Cardiac muscle cell (in vitro differentiated cells and primary cell): ENCODE measurements at regions not wholly inside any gene's neighbourhood (a gene's known extent, or its start where the extent isn't known, plus 50 kb on each side); places are given as distances from the start of the nearest gene placed in this dataset.
"Not testable (repeated sequence)": the region's sequence is repeated elsewhere in the genome, so short reads cannot be mapped to it uniquely, and the experiment has no call there.

Source experiments
- DNase-seq, 2 donors: peaks; one replicate each; pipeline versions ENCODE4 v3.0.0 to v3.0.0-alpha.2; 2010 to 2017; ENCODE audit warnings: low read depth in 1 of 2, low spot score in 1 of 2
- H3K27ac ChIP-seq: fragments of 200-600 bp; sonication (generic); 2 replicates; pipeline ENCODE4 v1.5.1; 2016
- H3K27me3 ChIP-seq: fragments of 200-600 bp; sonication (generic); 2 replicates; pipeline ENCODE4 v1.6.0; 2016; ENCODE audit warnings: control low read depth
- H3K36me3 ChIP-seq: fragments of 200-600 bp; sonication (generic); 2 replicates; pipeline ENCODE4 v1.5.1; 2016; ENCODE audit warnings: control low read depth
- H3K4me1 ChIP-seq: fragments of 200-600 bp; sonication (generic); 2 replicates; pipeline ENCODE4 v1.8.1; 2017; ENCODE audit warnings: low read depth, mild to moderate bottlenecking, mixed run types
- H3K4me3 ChIP-seq: fragments of 200-600 bp; sonication (generic); 2 replicates; pipeline ENCODE4 v1.5.1; 2016; ENCODE audit warnings: mild to moderate bottlenecking
- H3K9me3 ChIP-seq: fragments of 200-600 bp; sonication (generic); 2 replicates; pipeline ENCODE4 v1.5.1; 2017; ENCODE audit warnings: low read depth, mild to moderate bottlenecking, control low read depth
- TF ChIP-seq, protein P1 (sequence below): IDR thresholded peaks from 2 replicates; pipeline ENCODE4 v1.5.1; 2012; ENCODE audit warnings: low read depth, mild to moderate bottlenecking, low read length

DNA sequence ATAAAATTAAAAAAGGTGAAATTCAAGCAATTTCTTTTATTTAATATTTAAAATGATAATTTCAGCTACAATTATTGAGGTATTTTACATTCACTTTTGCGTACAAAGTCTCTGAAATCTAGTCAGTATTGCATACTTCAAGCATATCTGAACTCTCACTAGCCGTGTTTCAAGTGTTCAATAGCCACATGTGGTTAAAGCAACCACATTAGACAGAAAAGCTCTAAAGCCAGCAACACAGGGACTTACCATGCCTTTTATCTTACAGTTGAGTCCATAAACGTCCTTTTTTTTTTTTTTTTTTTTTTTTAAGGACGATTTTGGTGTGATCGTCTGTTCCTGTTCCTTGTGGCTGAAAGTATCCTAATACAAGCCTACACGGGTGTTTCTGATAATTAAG is 257.0 kb upstream of the RGMA start:
- no peaks in the 10 kb centered on the region for H3K36me3 ChIP-seq
- no peaks in the 10 kb centered on the region for H3K9me3 ChIP-seq
- TF ChIP-seq, protein P1, sequence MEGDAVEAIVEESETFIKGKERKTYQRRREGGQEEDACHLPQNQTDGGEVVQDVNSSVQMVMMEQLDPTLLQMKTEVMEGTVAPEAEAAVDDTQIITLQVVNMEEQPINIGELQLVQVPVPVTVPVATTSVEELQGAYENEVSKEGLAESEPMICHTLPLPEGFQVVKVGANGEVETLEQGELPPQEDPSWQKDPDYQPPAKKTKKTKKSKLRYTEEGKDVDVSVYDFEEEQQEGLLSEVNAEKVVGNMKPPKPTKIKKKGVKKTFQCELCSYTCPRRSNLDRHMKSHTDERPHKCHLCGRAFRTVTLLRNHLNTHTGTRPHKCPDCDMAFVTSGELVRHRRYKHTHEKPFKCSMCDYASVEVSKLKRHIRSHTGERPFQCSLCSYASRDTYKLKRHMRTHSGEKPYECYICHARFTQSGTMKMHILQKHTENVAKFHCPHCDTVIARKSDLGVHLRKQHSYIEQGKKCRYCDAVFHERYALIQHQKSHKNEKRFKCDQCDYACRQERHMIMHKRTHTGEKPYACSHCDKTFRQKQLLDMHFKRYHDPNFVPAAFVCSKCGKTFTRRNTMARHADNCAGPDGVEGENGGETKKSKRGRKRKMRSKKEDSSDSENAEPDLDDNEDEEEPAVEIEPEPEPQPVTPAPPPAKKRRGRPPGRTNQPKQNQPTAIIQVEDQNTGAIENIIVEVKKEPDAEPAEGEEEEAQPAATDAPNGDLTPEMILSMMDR, result no peak
- H3K27me3 ChIP-seq, result peaks cover 16% of the 10 kb centered on the region
- H3K4me1 ChIP-seq, result no peaks in the 10 kb centered on the region
- no peak overlapping the region for H3K27ac ChIP-seq
- DNase-seq, result no peak
- H3K4me3 ChIP-seq, result no peak overlapping the region

DNA sequence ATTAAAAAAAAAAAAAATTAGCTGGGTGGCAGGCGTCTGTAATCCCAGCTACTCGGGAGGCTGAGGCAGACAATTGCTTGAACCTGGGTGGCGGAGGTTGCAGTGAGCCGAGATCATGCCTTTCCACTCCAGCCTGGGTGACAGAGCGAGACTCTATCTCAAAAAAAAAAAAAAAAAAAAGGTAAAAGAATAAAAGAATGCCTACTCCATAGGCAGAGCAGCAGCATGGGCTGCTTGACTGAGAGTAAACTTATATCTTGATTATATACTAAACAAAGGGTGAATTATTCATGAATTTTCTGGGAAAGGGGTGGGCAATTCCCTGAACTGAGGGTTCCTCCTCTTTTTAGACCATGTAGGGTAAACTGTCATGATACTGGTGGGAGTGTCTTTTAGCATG is 254.4 kb upstream of the RGMA start:
- peaks cover 12% of the 10 kb centered on the region for H3K27me3 ChIP-seq
- H3K4me1 ChIP-seq, H3K27ac ChIP-seq, H3K9me3 ChIP-seq, H3K36me3 ChIP-seq, H3K4me3 ChIP-seq, DNase-seq: not testable (repeated sequence)

DNA sequence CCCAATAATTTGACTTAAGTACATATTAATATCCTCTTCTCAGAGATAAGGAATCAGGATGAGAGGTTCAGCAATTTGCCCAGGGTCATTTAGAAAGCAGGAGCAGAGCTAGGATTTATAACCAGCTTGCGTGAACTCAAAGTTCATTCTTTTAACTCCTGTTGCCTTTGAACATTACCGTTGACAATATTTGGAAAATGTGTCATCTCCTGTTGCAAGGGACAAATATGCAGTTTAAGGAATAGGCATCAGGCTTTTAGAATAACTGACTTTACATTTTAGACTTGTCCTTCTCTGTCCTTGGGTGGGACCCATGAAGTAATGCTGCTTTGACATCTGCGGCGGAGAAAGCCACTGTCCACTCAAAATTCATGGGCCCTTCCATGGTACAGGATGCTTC is 252.2 kb upstream of the RGMA start:
- Histone ChIP-seq H3K4me3 (no peak overlapping the region), H3K4me1 (no peaks in the 10 kb centered on the region), H3K27ac (no peak overlapping the region), H3K27me3 (no peaks in the 10 kb centered on the region), H3K9me3 (no peaks in the 10 kb centered on the region), H3K36me3 (no peaks in the 10 kb centered on the region)
- DNase-seq, result no peak
- TF ChIP-seq, protein P1, result no peak

DNA sequence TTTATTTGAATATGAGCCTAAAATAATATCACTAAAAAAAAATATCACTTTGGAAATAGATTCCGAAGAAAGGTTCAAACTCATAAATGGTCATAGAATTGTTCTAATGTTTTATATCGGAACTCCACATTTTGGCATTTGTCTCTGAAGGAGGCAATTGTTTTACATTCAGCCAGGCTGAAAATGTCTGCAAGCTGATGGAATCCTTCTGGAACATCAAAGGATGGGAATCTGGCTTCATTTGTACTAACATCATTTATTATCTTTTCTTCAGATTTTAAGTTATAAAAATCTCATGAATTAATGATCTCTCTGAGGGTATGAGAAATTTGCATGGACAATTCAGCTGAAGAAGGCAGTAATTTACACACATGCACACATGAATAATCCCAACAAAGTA is 251.4 kb upstream of the RGMA start:
- no peaks in the 10 kb centered on the region for H3K9me3 ChIP-seq
- H3K27me3 ChIP-seq, result peaks cover 3% of the 10 kb centered on the region
- H3K27ac ChIP-seq, result no peak overlapping the region
- DNase-seq, result no peak
- H3K36me3 ChIP-seq, result no peaks in the 10 kb centered on the region
- no peak overlapping the region for H3K4me3 ChIP-seq
- H3K4me1 ChIP-seq, result no peaks in the 10 kb centered on the region
- TF ChIP-seq, protein P1, result no peak

DNA sequence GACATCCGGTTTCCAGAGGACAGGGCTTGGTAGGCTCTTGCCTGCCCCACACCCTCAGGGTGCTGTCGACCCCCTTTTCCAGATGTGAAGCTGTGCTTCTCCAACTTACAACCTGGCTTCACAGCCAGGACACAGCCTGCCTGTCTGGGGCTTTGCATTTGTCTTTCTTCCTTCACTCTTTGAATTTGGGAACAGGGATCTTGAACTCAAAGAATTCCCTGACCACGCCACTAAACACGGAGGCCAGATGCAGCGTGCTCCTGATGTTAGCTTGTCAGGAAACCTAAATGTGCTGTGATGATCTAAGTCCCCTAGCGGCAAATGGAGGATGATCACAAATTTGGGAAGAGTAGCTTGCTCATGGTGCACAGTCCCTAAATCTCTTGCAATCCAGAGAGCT is 244.8 kb upstream of the RGMA start:
- peak in 1 of 2 donors; percentile 9 for DNase-seq
- peaks cover 11% of the 10 kb centered on the region for H3K4me1 ChIP-seq
- peaks cover 47% of the 10 kb centered on the region for H3K27me3 ChIP-seq
- no peaks in the 10 kb centered on the region for H3K9me3 ChIP-seq
- H3K4me3 ChIP-seq, result no peak overlapping the region
- H3K36me3 ChIP-seq, result no peaks in the 10 kb centered on the region
- no peak overlapping the region for H3K27ac ChIP-seq
- TF ChIP-seq, protein P1, result no peak

DNA sequence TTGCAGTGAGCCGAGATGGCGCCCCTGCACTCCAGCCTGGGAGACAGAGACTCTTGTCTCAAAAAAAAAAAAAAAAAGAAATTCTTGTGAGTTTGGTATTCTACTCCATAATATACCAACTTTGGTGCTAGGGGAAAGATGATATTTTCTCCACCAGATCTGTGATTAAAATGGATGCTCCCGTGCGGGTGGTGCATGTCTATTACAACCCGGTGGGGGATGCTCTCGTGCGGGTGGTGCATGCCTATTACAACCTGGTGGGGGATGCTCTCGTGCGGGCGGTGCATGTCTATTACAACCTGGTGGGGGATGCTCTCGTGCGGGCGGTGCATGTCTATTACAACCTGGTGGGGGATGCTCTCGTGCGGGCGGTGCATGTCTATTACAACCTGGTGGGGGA is 244.1 kb upstream of the RGMA start:
- DNase-seq, H3K9me3 ChIP-seq, H3K27ac ChIP-seq, H3K4me3 ChIP-seq, H3K36me3 ChIP-seq: not testable (repeated sequence)
- H3K27me3 ChIP-seq, result peaks cover 47% of the 10 kb centered on the region
- H3K4me1 ChIP-seq, result peaks cover 11% of the 10 kb centered on the region

DNA sequence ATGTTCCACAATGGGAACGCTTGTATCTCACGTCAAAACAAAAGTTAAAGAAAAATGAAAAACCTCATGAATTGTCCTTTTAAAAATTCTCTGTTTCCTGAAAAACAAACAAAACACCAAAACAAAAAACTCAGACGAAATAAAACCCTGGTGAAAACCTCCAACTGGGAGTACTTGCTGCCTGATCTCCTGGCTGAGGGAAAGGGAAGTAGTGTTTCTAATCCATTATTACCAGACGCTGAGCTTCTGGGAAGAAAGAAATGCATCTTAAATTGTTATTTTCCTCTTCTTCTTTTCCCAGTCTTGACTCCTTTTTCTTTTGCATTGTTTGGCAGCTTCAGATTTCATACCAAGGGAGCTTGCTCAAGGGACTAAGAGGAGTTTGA is 243.2 kb upstream of the RGMA start:
- H3K27ac ChIP-seq, result no peak overlapping the region
- H3K4me3 ChIP-seq, result no peak overlapping the region

More for the DNA sequence above, 243.2 kb upstream of the RGMA start:
- TF ChIP-seq, protein P1, result no peak
- H3K4me1 ChIP-seq, result peaks cover 11% of the 10 kb centered on the region
- no peaks in the 10 kb centered on the region for H3K36me3 ChIP-seq
- H3K9me3 ChIP-seq, result no peaks in the 10 kb centered on the region
- H3K27me3 ChIP-seq, result peaks cover 47% of the 10 kb centered on the region
- DNase-seq, result no peak
